ENCODE measurements at regions not wholly inside any gene's neighbourhood (a gene's known extent, or its start where the extent isn't known, plus 50 kb on each side); places are given as distances from the start of the nearest gene placed in this dataset.
"Not testable (repeated sequence)": the region's sequence is repeated elsewhere in the genome, so short reads cannot be mapped to it uniquely, and the experiment has no call there.

- TF ChIP-seq ZNF274 (IDR thresholded peaks at IDR 0.05; ENCODE audit: low read depth, low read length) = no peak
- H3K4me3 ChIP-seq (ENCODE audit: low read length) = no peak overlapping the region
These were observed 969.1 kb upstream of the DEFB115 start for GRCh38 chr20:30288346-30288745.

- not testable (repeated sequence) for H3K4me3 ChIP-seq (ENCODE audit: low read length)
These were observed 968.4 kb upstream of the DEFB115 start for GRCh38 chr20:30289049-30289448.

- not testable (repeated sequence) for H3K4me3 ChIP-seq (ENCODE audit: low read length)
These were observed 967.7 kb upstream of the DEFB115 start for GRCh38 chr20:30289711-30290141.

GRCh38 chr20:30290361-30291063, 967.0 kb upstream of the DEFB115 start:
- not testable (repeated sequence) for H3K4me3 ChIP-seq (ENCODE audit: low read length)

- not testable (repeated sequence) for H3K4me3 ChIP-seq (ENCODE audit: low read length)
These were observed 966.4 kb upstream of the DEFB115 start for GRCh38 chr20:30291064-30291379.

GRCh38 chr20:30291686-30292085, 965.8 kb upstream of the DEFB115 start:
- not testable (repeated sequence) for H3K4me3 ChIP-seq (ENCODE audit: low read length)

- not testable (repeated sequence) for H3K4me3 ChIP-seq (ENCODE audit: low read length)
These were observed 962.1 kb upstream of the DEFB115 start for GRCh38 chr20:30295396-30295795.

GRCh38 chr20:30295967-30296366, 961.5 kb upstream of the DEFB115 start:
- H3K4me3 ChIP-seq (ENCODE audit: low read length) = not testable (repeated sequence)

GRCh38 chr20:30297878-30298595, 959.4 kb upstream of the DEFB115 start:
- not testable (repeated sequence) for H3K4me3 ChIP-seq (ENCODE audit: low read length)

GRCh38 chr20:30300220-30300642, 957.2 kb upstream of the DEFB115 start:
- H3K4me3 ChIP-seq (ENCODE audit: low read length) = not testable (repeated sequence)

GRCh38 chr20:30302786-30303185, 954.7 kb upstream of the DEFB115 start:
- H3K4me3 ChIP-seq (ENCODE audit: low read length) = not testable (repeated sequence)

GRCh38 chr20:30309938-30310337, 947.5 kb upstream of the DEFB115 start:
- not testable (repeated sequence) for H3K4me3 ChIP-seq (ENCODE audit: low read length)

GRCh38 chr20:30310385-30310784, 947.1 kb upstream of the DEFB115 start:
- not testable (repeated sequence) for H3K4me3 ChIP-seq (ENCODE audit: low read length)

GRCh38 chr20:30312220-30312619, 945.2 kb upstream of the DEFB115 start:
- not testable (repeated sequence) for H3K4me3 ChIP-seq (ENCODE audit: low read length)

- H3K4me3 ChIP-seq (ENCODE audit: low read length) = not testable (repeated sequence)
These were observed 943.8 kb upstream of the DEFB115 start for GRCh38 chr20:30313660-30314059.

GRCh38 chr20:30316063-30316462, 941.4 kb upstream of the DEFB115 start:
- H3K4me3 ChIP-seq (ENCODE audit: low read length) = not testable (repeated sequence)

GRCh38 chr20:30316532-30317299, 940.7 kb upstream of the DEFB115 start:
- H3K4me3 ChIP-seq (ENCODE audit: low read length) = not testable (repeated sequence)

- H3K4me3 ChIP-seq (ENCODE audit: low read length) = not testable (repeated sequence)
These were observed 923.7 kb upstream of the DEFB115 start for GRCh38 chr20:30333744-30334143.

GRCh38 chr20:30337556-30337955, 919.9 kb upstream of the DEFB115 start:
- not testable (repeated sequence) for H3K4me3 ChIP-seq (ENCODE audit: low read length)

- not testable (repeated sequence) for H3K4me3 ChIP-seq (ENCODE audit: low read length)
These were observed 908.5 kb upstream of the DEFB115 start for GRCh38 chr20:30348932-30349331.

GRCh38 chr20:30356854-30357467, 900.5 kb upstream of the DEFB115 start:
- not testable (repeated sequence) for H3K4me3 ChIP-seq (ENCODE audit: low read length)
